Stimulated activated CD4-positive, alpha-beta T cell treated with anti-CD3 and anti-CD28 coated beads, Interleukin-4, amount 100 ng/mL, for 1 hour (primary cell): ENCODE measurements at regions not wholly inside any gene's neighbourhood (a gene's known extent, or its start where the extent isn't known, plus 50 kb on each side); places are given as distances from the start of the nearest gene placed in this dataset.
"Not testable (repeated sequence)": the region's sequence is repeated elsewhere in the genome, so short reads cannot be mapped to it uniquely, and the experiment has no call there.

Source experiments
- DNase-seq: peaks from one replicate; pipeline ENCODE4 v3.0.0-alpha.2; 2020

DNA sequence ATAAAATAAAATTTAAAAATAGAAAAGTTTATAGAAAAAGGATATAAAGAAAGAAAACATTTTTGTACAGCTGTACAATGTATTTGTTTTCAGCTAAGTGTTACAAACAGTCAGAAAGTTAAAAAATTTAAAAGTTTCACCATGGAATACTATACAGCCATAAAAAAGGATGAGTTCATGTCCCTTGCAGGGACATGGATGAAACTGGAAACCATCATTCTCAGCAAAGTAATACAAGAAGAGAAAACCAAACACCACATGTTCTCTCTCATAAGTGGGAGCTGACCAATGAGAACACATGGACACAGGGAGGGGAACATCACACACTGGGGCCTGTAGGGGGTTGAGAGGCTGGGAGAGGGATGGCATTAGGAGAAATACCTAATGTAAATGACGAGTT, 229.9 kb upstream of the MCHR2 start:
- not testable (repeated sequence) for DNase-seq

GRCh38 chr6:100220543-100220942, 226.5 kb upstream of the MCHR2 start:
- DNase-seq: no peak

DNA sequence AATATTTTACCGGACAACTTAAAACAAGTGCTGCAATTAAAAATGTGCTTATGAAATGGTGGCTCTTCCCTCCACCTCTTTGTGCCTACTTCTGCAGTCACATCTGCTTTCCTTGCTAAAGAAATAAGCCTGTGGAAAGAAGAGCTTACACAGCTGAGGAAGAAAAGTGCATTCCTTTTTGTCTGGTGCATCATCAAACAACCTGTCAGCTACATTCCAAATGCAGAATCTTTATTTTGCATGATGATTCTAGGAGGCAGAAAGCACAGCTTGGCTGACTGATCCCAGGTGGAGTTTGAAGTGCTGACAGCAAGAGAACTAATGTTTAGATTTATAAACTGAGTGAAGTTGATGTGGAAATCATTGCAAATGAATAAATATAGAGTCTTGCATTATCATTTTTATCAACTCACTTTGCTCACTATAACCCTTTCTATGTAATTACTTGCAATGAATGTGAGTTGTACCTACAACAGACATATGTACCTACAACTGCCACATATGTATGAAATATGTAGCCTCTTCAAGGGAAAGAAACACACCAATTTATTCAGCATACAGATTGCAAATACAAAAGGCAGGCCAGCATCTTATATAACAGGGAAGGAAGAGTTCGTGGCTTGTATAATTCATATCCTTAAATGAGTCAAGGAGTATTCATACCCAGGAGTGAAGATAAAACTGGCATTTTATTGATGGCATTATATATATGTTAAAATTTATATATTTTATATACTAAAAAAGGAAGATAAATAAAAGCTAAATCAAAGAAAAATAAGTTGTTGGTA, 223.4 kb upstream of the MCHR2 start:
- DNase-seq: no peak

DNA sequence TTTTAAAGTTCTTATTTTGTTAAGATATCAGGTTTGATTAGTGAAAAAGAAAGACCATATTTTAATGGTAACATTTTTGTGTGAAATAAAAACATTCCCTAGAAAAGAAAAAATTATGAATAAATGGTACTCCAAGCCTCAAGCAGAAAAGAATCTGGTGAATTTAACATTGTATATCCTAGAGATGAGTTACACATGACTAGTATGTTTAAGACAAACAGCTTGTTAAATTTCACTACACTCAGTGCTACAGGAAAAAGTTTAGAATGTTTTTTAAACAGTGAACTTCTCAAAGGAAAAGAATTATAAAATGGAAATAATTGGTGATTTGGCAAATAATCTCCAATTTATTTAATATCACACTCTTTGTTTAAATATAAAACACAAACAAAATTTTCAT, 222.7 kb upstream of the MCHR2 start:
- DNase-seq: no peak

- no peak for DNase-seq
Observed at GRCh38 chr6:100212131-100212530, 218.1 kb upstream of the MCHR2 start.

GRCh38 chr6:100210137-100211117, 216.4 kb upstream of the MCHR2 start:
- DNase-seq: no peak

GRCh38 chr6:100209323-100210136, 215.5 kb upstream of the MCHR2 start:
- DNase-seq: no peak

DNA sequence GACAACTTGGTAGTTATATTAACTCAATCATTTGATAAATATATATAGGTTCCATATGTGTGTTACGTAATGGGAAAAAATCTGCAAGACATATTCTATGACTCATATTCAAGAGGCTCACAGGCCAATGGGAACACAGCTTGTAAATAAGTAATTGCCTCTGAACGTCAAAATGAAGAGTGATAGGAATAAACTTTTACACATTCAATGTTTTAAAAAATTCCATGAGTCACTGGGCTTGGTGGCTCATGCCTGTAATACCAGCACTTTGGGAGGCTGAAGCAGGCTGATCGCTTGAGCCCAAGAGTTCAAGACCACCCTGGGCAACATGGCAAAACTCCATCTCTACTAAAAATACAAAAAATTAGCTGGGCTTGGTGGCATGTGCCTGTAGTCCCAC, 209.4 kb upstream of the MCHR2 start:
- no peak for DNase-seq

DNA sequence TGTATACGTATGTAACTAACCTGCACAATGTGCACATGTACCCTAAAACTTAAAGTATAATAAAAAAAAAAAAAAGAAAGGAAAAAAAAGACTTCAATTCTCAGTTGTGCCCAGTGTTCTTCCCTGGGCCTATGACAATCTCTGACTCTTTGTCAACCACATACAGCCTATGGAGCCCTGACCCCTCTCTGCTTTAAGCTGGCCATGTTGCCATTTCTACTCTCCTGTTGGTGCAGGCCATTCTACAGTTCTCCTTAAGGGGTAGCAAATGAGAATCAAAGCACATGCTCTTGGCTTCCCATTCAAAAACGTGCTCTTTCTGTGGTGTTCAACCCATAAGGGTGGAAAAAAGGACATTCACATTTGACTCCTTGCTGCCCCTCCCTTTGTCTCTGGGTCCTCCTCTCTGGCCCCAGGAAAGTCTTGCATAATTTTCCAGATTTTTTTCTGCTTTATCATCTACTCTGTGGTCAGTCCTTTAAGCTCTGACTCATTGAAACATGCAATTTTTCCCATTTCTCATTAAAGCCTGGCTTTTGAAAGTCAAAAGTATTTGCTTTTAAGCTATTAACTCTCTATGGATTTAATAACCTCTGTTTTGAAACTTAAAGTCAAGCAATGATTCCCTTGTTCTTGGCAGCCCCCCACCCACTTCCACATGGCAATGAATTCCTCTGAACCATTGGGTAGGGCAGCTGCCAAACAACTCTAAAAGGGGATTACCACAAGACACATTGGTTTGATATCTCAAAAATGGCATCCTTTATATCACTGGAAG, 208.6 kb upstream of the MCHR2 start:
- DNase-seq: no peak

- DNase-seq: not testable (repeated sequence)
Observed at GRCh38 chr6:100196214-100196982, 202.4 kb upstream of the MCHR2 start.

DNA sequence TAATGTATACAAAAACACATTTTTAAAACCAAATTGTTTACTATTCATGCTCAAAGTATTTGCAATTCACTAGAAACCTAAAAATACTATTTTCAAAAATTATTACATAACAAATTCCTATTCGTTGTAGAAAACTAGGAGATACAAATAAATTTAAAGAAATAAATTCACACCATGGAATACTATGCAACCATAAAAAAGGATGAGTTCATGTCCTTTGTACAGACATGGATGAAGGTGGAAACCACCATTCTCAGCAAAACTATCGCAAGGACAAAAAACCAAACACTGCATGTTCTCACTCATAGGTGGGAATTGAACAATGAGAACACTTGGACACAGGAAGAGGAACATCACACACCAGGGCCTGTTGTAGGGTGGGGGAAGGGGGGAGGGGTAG, 201.2 kb upstream of the MCHR2 start:
- DNase-seq: not testable (repeated sequence)

DNA sequence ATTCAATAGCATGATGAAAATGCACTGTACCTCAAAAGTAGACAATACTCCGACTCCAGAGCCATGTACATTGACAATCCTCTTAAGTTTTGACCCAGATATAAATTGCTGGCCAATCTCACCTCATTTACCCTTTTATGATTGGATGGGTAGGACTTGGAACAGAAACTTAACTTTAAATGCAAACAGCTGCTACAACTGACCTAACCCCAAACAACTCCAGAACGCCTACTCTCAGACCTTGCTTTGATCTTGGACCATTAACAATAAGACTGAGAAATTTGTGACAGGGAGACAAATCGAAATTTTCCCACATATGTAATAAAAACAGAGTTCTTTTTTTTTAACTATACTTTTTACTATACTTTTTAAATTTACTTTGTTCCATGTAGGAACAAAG, 200.5 kb upstream of the MCHR2 start:
- DNase-seq: no peak

GRCh38 chr6:100188754-100189153, 194.7 kb upstream of the MCHR2 start:
- DNase-seq: no peak

- no peak for DNase-seq
Observed at GRCh38 chr6:100186552-100186951, 192.5 kb upstream of the MCHR2 start.

- no peak for DNase-seq
Observed at GRCh38 chr6:100185615-100186014, 191.6 kb upstream of the MCHR2 start.

- no peak for DNase-seq
Observed at GRCh38 chr6:100184473-100184872, 190.4 kb upstream of the MCHR2 start.

DNA sequence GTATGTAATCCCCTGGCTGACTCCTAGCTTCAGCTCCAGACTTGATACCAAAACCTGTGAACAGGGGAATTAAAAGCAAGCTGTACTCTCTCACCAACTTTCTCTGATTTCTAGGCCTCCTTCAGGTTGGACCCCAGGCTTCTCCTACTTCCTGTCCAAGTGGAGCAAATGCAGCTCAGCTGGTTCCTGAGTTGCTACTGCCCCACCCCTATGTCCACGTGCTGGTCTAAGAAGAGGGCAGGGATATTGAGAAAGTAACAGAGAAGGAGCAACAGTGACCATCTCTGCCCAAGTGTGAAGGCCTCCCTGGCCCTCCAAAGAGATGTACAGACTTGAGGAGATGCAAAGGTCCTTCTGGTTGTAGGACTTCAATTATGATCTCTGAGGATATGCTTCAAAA, 188.3 kb upstream of the MCHR2 start:
- DNase-seq: no peak

- no peak for DNase-seq
Observed at GRCh38 chr6:100181309-100181708, 187.3 kb upstream of the MCHR2 start.

- DNase-seq: no peak
Observed at GRCh38 chr6:100179576-100179975, 185.6 kb upstream of the MCHR2 start.

- no peak for DNase-seq
Observed at GRCh38 chr6:100177956-100178355, 183.9 kb upstream of the MCHR2 start.

DNA sequence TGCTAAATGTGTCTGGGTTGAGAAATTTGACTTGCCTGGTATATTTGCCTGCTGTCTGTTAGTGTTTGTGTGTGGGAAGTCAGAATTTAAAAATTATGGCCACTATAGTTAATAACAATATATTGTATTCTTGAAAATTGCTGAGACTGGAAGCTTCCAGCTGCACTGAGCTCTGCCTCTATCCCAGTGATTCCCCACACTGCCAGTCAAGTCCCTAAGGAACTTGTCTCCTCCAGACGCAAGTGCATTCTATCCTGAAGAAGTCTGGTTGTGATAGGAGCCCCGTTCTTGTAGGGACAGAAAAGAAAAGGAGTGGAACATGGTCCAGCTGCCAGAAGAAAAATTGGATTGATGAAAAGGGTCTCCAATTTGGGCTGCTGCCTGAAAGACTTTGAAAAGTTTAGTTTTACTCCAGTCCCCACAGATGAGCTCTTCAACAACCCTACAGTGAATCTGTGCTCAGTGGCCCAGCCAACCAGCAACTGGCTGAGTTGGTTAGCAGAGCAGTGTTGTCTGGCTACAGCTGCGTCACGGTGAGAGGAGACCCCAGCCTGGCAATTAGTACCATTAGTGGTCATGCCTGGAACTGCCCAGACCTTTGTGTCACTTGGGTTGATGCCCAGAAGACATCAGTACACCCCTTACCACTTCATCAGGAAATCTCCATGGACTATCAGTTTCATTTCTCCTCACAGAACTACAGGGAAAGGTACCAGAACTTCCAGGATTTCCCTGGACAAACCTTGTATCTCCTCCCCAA, 183.1 kb upstream of the MCHR2 start:
- DNase-seq: no peak
